ENCODE measurements at regions not wholly inside any gene's neighbourhood (a gene's known extent, or its start where the extent isn't known, plus 50 kb on each side); places are given as distances from the start of the nearest gene placed in this dataset.

DNA sequence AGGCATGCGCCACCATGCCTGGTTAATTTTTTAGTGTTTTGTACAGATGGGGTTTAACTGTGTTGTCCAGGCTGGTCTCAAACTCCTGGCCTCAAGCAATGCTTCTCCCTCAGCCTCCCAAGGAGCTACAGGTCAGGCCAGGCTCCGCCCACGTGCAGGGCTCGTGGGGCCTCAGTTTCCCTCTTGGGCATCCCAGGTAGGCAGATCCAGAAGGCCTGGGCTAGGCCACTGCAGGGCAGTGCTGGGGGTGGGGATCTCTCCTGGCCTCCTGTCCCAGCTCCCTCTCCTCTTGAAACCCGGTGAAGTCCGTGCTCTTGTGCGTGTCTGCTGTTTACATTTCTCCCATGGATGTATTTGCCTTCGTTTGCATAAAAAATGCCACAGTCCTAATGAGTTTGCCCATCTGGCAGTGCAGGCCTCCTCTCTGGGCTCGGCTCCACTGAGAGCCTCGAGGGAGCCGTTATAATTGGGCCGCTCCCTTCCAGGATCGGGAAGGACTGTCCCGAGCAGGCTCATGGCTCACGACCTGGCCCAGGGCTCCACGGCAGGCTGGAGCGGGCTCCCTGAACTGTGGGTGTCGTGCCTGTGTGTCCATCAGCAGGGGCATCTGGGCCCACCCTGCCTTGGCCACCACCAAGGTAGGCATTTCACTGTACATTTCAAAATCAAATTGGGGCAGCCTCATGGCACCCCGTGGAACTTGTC is 52.6 kb upstream of the RUFY1 start:
- DNase-seq: no peak
- Histone ChIP-seq H3K27ac (ENCODE audit: low read depth, low read length) (no peak overlapping the region), H3K9me3 (ENCODE audit: control insufficient read depth in 1 of 2, low read length in 2 of 2) (no peaks in the 10 kb centered on the region), H3K4me3 (ENCODE audit: low read length in 2 of 2) (no peak overlapping the region), H3K36me3 (ENCODE audit: insufficient read depth, low read length) (no peaks in the 10 kb centered on the region), H3K4me1 (ENCODE audit: insufficient read depth, low read length) (no peaks in the 10 kb centered on the region), H3K27me3 (ENCODE audit: insufficient read depth, low read length) (no peaks in the 10 kb centered on the region)
- H3K27me3 Mint-ChIP-seq: peaks cover 3 to 5% of the 10 kb centered on the region in 2 donors
- H3K27ac Mint-ChIP-seq: no peak overlapping the region
- POLR2A ChIA-PET (ENCODE audit: partially characterized antibody): no interaction called here
- H3K9me3 Mint-ChIP-seq: no peaks in the 10 kb centered on the region
- H3K4me1 Mint-ChIP-seq: no peaks in the 10 kb centered on the region
- H3K4me3 Mint-ChIP-seq: no peak overlapping the region
- H3K36me3 Mint-ChIP-seq: no peaks in the 10 kb centered on the region
- intact Hi-C loops (cut with micrococcal nuclease): no loop called here
- CTCF ChIA-PET (ENCODE audit: partially characterized antibody): no interaction called here

DNA sequence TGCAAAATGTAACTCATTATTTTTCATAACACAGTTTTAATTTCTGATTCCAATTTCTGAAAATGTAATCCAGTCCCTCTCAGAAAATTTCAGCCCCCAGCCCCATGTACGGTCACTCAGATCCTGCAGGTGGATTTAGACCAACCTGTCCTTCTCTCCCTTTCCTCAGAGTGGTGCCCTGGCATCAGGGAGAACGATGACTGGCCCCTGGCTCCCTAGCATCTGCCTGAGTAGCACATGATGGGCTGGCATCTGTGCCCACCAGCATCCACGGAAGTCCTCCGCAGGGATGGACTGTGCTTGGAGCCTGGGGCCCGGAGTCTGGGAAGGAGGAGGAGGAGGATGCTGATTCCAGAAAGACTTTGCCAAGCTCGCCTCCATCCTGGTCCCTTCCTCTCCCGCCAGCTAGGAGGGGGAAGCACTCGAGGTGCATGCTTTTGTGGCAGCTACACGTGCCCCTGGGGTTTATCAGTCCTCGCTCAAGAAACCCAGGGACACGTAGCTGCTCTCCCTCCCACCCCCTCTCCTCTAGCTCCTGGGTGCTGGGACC is 54.4 kb upstream of the RUFY1 start:
- H3K27ac ChIP-seq (ENCODE audit: low read depth, low read length): no peak overlapping the region
- Mint-ChIP-seq H3K4me3 (no peak overlapping the region), H3K27ac (no peak overlapping the region), H3K27me3 (peaks cover 3 to 7% of the 10 kb centered on the region in 2 donors), H3K9me3 (no peaks in the 10 kb centered on the region), H3K36me3 (no peaks in the 10 kb centered on the region), H3K4me1 (no peaks in the 10 kb centered on the region)
- H3K4me1 ChIP-seq (ENCODE audit: insufficient read depth, low read length): no peaks in the 10 kb centered on the region
- DNase-seq: no peak
- no peak overlapping the region for H3K4me3 ChIP-seq (ENCODE audit: low read length in 2 of 2)
- no peaks in the 10 kb centered on the region for H3K36me3 ChIP-seq (ENCODE audit: insufficient read depth, low read length)
- intact Hi-C loops (cut with micrococcal nuclease): no loop called here
- ChIA-PET CTCF (ENCODE audit: partially characterized antibody) (no interaction called here), POLR2A (ENCODE audit: partially characterized antibody) (no interaction called here)
- H3K27me3 ChIP-seq (ENCODE audit: insufficient read depth, low read length): no peaks in the 10 kb centered on the region
- H3K9me3 ChIP-seq (ENCODE audit: control insufficient read depth in 1 of 2, low read length in 2 of 2): no peaks in the 10 kb centered on the region

DNA sequence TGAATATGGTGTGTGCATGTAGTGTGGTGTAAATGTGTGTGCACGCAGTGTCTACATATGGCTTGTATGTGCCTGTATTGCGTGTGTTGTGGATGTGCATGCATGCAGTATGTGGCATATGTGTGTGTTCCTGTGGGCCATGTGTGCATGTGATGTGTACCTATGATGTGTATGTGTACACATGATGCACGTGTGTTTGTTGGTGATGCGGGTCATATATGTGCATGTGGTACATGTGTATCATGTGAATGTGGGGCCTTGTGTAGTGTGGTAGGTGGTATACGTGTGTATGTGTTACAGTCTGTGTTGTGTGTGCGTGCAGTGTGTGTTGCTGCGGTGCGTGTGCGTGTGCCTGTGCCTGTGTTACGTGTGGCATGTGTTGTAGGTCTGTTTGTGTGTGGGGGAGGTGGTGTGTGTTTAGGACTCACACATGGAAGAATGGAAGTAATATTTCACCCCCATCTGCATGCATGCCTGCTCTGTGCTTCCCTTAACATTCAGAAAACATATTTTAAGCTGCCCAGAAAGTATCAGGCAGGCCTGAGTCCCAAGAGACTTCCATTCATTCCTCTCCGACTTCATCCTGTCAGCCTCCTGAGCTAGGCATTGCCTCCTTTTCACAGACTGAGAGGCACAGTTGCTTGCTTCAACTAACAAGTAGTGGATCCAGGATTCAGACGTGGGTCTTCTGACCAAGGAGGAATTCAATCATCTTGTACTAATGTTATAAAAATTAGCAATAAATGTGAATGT is 55.4 kb upstream of the RUFY1 start:
- H3K27me3 Mint-ChIP-seq: peaks cover 3 to 5% of the 10 kb centered on the region in 2 donors
- Histone ChIP-seq H3K9me3 (ENCODE audit: control insufficient read depth in 1 of 2, low read length in 2 of 2) (no peaks in the 10 kb centered on the region), H3K27ac (ENCODE audit: low read depth, low read length) (no peak overlapping the region), H3K4me1 (ENCODE audit: insufficient read depth, low read length) (no peaks in the 10 kb centered on the region), H3K36me3 (ENCODE audit: insufficient read depth, low read length) (no peaks in the 10 kb centered on the region), H3K27me3 (ENCODE audit: insufficient read depth, low read length) (no peaks in the 10 kb centered on the region), H3K4me3 (ENCODE audit: low read length in 2 of 2) (no peak overlapping the region)
- no peaks in the 10 kb centered on the region for H3K36me3 Mint-ChIP-seq
- no peaks in the 10 kb centered on the region for H3K4me1 Mint-ChIP-seq
- POLR2A ChIA-PET (ENCODE audit: partially characterized antibody): no interaction called here
- DNase-seq: no peak
- no peaks in the 10 kb centered on the region for H3K9me3 Mint-ChIP-seq
- peak overlapping the region in 1 of 7 donors; percentile 60 for H3K27ac Mint-ChIP-seq
- no peak overlapping the region for H3K4me3 Mint-ChIP-seq
- intact Hi-C loops (cut with micrococcal nuclease): no loop called here
- CTCF ChIA-PET (ENCODE audit: partially characterized antibody): no interaction called here

DNA sequence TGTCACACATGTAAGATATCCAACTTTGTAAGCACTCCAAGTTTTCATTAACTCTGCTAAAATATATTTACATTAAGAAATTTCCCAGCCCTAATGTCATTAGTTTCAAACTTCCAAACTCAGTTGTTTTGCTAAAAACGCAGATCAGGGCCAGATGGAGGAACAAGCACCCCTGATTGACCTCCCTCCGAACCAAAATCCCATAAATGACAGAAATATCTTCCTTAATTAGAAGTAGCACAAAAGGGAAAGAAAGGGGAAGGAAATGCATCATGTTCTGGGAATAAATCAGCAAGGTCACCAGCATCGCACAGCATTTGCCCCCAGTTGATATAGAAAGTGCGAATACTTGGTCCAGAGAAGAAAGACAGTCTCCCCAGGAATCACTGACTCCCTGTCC is 61.4 kb upstream of the RUFY1 start:
- no peaks in the 10 kb centered on the region for H3K27me3 ChIP-seq (ENCODE audit: insufficient read depth, low read length)
- H3K4me3 ChIP-seq (ENCODE audit: low read length in 2 of 2): no peak overlapping the region
- H3K9me3 Mint-ChIP-seq: no peaks in the 10 kb centered on the region
- H3K27me3 Mint-ChIP-seq: peaks cover 7 to 8% of the 10 kb centered on the region in 2 donors
- H3K27ac ChIP-seq (ENCODE audit: low read depth, low read length): no peak overlapping the region
- H3K4me1 Mint-ChIP-seq: no peaks in the 10 kb centered on the region
- POLR2A ChIA-PET (ENCODE audit: partially characterized antibody): no interaction called here
- H3K4me3 Mint-ChIP-seq: no peak overlapping the region
- no peaks in the 10 kb centered on the region for H3K9me3 ChIP-seq (ENCODE audit: control insufficient read depth in 1 of 2, low read length in 2 of 2)
- intact Hi-C loops (cut with micrococcal nuclease): no loop called here
- H3K36me3 ChIP-seq (ENCODE audit: insufficient read depth, low read length): no peaks in the 10 kb centered on the region
- no peaks in the 10 kb centered on the region for H3K4me1 ChIP-seq (ENCODE audit: insufficient read depth, low read length)
- CTCF ChIA-PET (ENCODE audit: partially characterized antibody): no interaction called here
- H3K27ac Mint-ChIP-seq: no peak overlapping the region
- DNase-seq: no peak
- H3K36me3 Mint-ChIP-seq: no peaks in the 10 kb centered on the region

DNA sequence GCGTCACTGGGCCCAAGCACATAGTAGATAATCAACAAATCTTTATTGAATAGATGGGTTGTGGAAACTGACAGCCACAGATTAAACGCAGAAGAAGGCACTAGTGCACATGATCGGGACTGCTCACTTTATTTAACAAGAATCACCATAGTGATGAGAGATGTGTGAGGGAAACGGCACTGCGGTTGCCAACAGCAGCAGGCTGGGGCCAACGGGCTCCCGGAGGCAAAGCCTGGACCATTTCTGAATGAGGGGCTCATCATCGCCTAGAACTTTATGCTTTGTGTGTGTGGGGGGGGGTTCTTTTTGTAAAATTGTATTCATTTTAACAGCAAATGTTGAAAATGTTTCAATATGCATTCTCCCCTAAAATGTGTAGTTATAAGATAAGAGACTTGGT is 61.9 kb upstream of the RUFY1 start:
- H3K36me3 Mint-ChIP-seq: no peaks in the 10 kb centered on the region
- CTCF ChIA-PET (ENCODE audit: partially characterized antibody): no interaction called here

DNA sequence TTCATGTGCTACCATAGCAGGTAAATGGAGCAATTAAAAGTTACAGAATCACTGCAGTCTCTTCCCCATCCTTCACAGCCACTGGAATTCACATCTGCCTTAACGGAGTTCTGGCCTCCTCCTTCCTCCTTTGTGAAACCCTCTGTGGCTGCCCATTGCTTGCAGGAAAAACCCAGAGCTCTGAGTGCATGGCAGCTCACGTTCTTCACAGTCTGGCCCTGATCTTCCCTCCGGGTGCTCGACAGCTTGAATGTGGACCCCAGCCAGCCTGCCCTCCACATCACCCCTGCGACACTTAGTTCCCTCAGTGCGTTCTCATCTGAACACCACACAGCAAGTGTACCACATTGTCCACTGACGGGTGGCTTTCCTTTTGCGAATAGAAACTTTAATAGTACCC is 63.2 kb upstream of the RUFY1 start:
- H3K4me1 Mint-ChIP-seq: no peaks in the 10 kb centered on the region
- no peak overlapping the region for H3K4me3 Mint-ChIP-seq
- H3K36me3 Mint-ChIP-seq: no peaks in the 10 kb centered on the region
- H3K27me3 ChIP-seq (ENCODE audit: insufficient read depth, low read length): no peaks in the 10 kb centered on the region
- H3K27ac ChIP-seq (ENCODE audit: low read depth, low read length): no peak overlapping the region
- ChIA-PET POLR2A (ENCODE audit: partially characterized antibody) (no interaction called here), CTCF (ENCODE audit: partially characterized antibody) (no interaction called here)
- intact Hi-C loops (cut with micrococcal nuclease): no loop called here
- no peak overlapping the region for H3K27ac Mint-ChIP-seq
- H3K4me3 ChIP-seq (ENCODE audit: low read length in 2 of 2): no peak overlapping the region
- H3K9me3 Mint-ChIP-seq: no peaks in the 10 kb centered on the region
- DNase-seq: no peak
- H3K27me3 Mint-ChIP-seq: peaks cover 7 to 8% of the 10 kb centered on the region in 2 donors
- no peaks in the 10 kb centered on the region for H3K9me3 ChIP-seq (ENCODE audit: control insufficient read depth in 1 of 2, low read length in 2 of 2)
- H3K4me1 ChIP-seq (ENCODE audit: insufficient read depth, low read length): no peaks in the 10 kb centered on the region
- no peaks in the 10 kb centered on the region for H3K36me3 ChIP-seq (ENCODE audit: insufficient read depth, low read length)

More for the DNA sequence above, 61.9 kb upstream of the RUFY1 start:
- H3K27ac ChIP-seq (ENCODE audit: low read depth, low read length): no peak overlapping the region
- no peak overlapping the region for H3K27ac Mint-ChIP-seq
- POLR2A ChIA-PET (ENCODE audit: partially characterized antibody): no interaction called here
- H3K9me3 Mint-ChIP-seq: no peaks in the 10 kb centered on the region
- no peak for DNase-seq
- no peaks in the 10 kb centered on the region for H3K27me3 ChIP-seq (ENCODE audit: insufficient read depth, low read length)
- H3K36me3 ChIP-seq (ENCODE audit: insufficient read depth, low read length): no peaks in the 10 kb centered on the region
- no peak overlapping the region for H3K4me3 Mint-ChIP-seq
- no peaks in the 10 kb centered on the region for H3K4me1 Mint-ChIP-seq
- no peaks in the 10 kb centered on the region for H3K9me3 ChIP-seq (ENCODE audit: control insufficient read depth in 1 of 2, low read length in 2 of 2)
- H3K4me3 ChIP-seq (ENCODE audit: low read length in 2 of 2): no peak overlapping the region
- intact Hi-C loops (cut with micrococcal nuclease): no loop called here
- H3K4me1 ChIP-seq (ENCODE audit: insufficient read depth, low read length): no peaks in the 10 kb centered on the region
- H3K27me3 Mint-ChIP-seq: peaks cover 7 to 8% of the 10 kb centered on the region in 2 donors

DNA sequence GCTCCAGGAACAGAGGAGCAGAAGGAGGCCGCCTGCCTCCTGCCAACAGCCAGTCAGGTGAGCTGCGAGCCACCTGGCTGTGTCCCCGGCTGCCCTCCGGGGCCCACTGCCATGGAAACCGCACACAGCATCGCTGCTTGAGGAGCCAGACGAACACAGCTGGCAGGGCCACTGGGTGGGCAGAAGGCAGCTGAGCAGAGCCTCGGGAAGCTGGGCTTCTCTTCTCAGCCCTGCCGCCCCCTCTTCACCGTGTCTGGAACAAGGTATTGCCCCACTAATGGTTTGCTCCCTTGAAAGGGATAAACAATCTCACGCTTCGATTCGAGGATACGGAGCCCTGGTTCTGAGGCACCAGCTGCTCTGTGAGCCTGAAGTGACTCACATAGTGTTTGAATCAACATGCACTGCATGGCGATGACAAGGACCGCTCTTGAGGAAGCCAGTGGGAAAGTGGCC is 63.7 kb upstream of the RUFY1 start:
- CTCF ChIA-PET (ENCODE audit: partially characterized antibody): no interaction called here
- Mint-ChIP-seq H3K27me3 (peaks cover 7 to 8% of the 10 kb centered on the region in 2 donors), H3K4me1 (no peaks in the 10 kb centered on the region), H3K27ac (no peak overlapping the region), H3K36me3 (no peaks in the 10 kb centered on the region), H3K4me3 (no peak overlapping the region), H3K9me3 (no peaks in the 10 kb centered on the region)
- intact Hi-C loops (cut with micrococcal nuclease): no loop called here
- POLR2A ChIA-PET (ENCODE audit: partially characterized antibody): no interaction called here
- no peaks in the 10 kb centered on the region for H3K27me3 ChIP-seq (ENCODE audit: insufficient read depth, low read length)
- no peaks in the 10 kb centered on the region for H3K4me1 ChIP-seq (ENCODE audit: insufficient read depth, low read length)
- no peak overlapping the region for H3K4me3 ChIP-seq (ENCODE audit: low read length in 2 of 2)
- no peaks in the 10 kb centered on the region for H3K36me3 ChIP-seq (ENCODE audit: insufficient read depth, low read length)
- DNase-seq: no peak
- H3K27ac ChIP-seq (ENCODE audit: low read depth, low read length): no peak overlapping the region
- no peaks in the 10 kb centered on the region for H3K9me3 ChIP-seq (ENCODE audit: control insufficient read depth in 1 of 2, low read length in 2 of 2)
